ENCODE measurements at regions not wholly inside any gene's neighbourhood (a gene's known extent, or its start where the extent isn't known, plus 50 kb on each side); places are given as distances from the start of the nearest gene placed in this dataset.

GRCh38 chr2:120499784-120500495 lies 154.0 kb downstream of the INHBB start:
- TF ChIP-seq MAX (CRISPR knock-in tag; IDR thresholded peaks at IDR 0.05) (no peak), CBX5 (IDR thresholded peaks at IDR 0.05; ENCODE audit: borderline replicate concordance, low read depth) (no peak), POLR2A (conservative IDR thresholded peaks at IDR 0.05) (no peak), TRIM28 (IDR thresholded peaks at IDR 0.05) (no peak), TEAD2 (tag; IDR thresholded peaks at IDR 0.05) (no peak), DDX20 (tag; IDR thresholded peaks at IDR 0.05; ENCODE audit: low read depth) (no peak), GTF3C2 (IDR thresholded peaks at IDR 0.05; ENCODE audit: borderline replicate concordance, extremely low read depth, insufficient read length) (no peak), SMAD4 (CRISPR knock-in tag; conservative IDR thresholded peaks at IDR 0.05) (no peak), CTCF (IDR thresholded peaks at IDR 0.05 in 2 of 3, conservative IDR thresholded peaks at IDR 0.05 in 1 of 3; ENCODE audit: insufficient read depth in 2 of 3, low read depth in 1 of 3, low read length in 3 of 3) (no peak)
